AG04449 (cell line): ENCODE measurements at regions not wholly inside any gene's neighbourhood (a gene's known extent, or its start where the extent isn't known, plus 50 kb on each side); places are given as distances from the start of the nearest gene placed in this dataset.

Experiments
- CTCF ChIA-PET: fragments of 350-600 bp; formaldehyde crosslinking; extraction: SDS; loops from one replicate; lab custom pipeline; 2021; ENCODE audit warnings: antibody characterized with exemption; lab: Yijun Ruan, JAX
- POLR2A ChIA-PET: fragments of 400-600, 350-600 bp; formaldehyde crosslinking; extraction: SDS; loops from one replicate; lab custom pipeline; 2020; ENCODE audit warnings: antibody characterized with exemption, inconsistent platforms; lab: Yijun Ruan, JAX
- DNase-seq: peaks from one replicate; pipeline ENCODE4 v3.0.0-alpha.2; 2010; ENCODE audit warnings: low read depth, low spot score
- H3K4me3 ChIP-seq: 2 replicates; pipeline ENCODE4 v1.5.1; 2011; ENCODE audit warnings: low read depth, mild to moderate bottlenecking, control low read depth, low read length
- CTCF ChIP-seq: IDR thresholded peaks from one replicate; pipeline ENCODE4 v1.5.1; 2011; ENCODE audit warnings: mild to moderate bottlenecking, moderate library complexity, low read length, control low read depth, inconsistent platforms; ENCODE audit not compliant: insufficient read depth; ENCODE audit errors: missing control alignments

- DNase-seq = no peak
- no peak overlapping the region for H3K4me3 ChIP-seq
- CTCF ChIA-PET = no interaction called here
- no peak for TF ChIP-seq CTCF
- POLR2A ChIA-PET = no interaction called here
Measured at GRCh38 chr13:33642374-33643065, 175.4 kb upstream of the RFC3 start.

- no peak for TF ChIP-seq CTCF
- no peak for DNase-seq
- H3K4me3 ChIP-seq = no peak overlapping the region
- ChIA-PET POLR2A (no interaction called here), CTCF (interaction anchor here (1.5 kb wide), 1 partner anchor 80 kb away, joined by 3 read pairs; no protein-coding TSS in a partner anchor)
Measured at GRCh38 chr13:33644581-33645543, 173.1 kb upstream of the RFC3 start.

GRCh38 chr13:33645591-33646554, 172.1 kb upstream of the RFC3 start:
- no peak for TF ChIP-seq CTCF
- no peak for DNase-seq
- POLR2A ChIA-PET = no interaction called here
- no peak overlapping the region for H3K4me3 ChIP-seq
- CTCF ChIA-PET = no interaction called here

GRCh38 chr13:33649212-33649878, 168.6 kb upstream of the RFC3 start:
- no peak for DNase-seq
- POLR2A ChIA-PET = no interaction called here
- CTCF ChIA-PET = no interaction called here
- no peak overlapping the region for H3K4me3 ChIP-seq
- TF ChIP-seq CTCF = no peak

GRCh38 chr13:33651766-33652165, 166.2 kb upstream of the RFC3 start:
- POLR2A ChIA-PET = no interaction called here
- no peak for TF ChIP-seq CTCF
- DNase-seq = no peak
- CTCF ChIA-PET = interaction anchor here (1.3 kb wide), 1 partner anchor 22 kb away, joined by 4 read pairs; no protein-coding TSS in a partner anchor
- H3K4me3 ChIP-seq = no peak overlapping the region
